Breast epithelium (tissue), 3 donors: ENCODE measurements at regions not wholly inside any gene's neighbourhood (a gene's known extent, or its start where the extent isn't known, plus 50 kb on each side); places are given as distances from the start of the nearest gene placed in this dataset.

Experiments
- CTCF ChIP-seq, 3 donors: fragments of 450-650 bp; IDR thresholded peaks; one replicate each; pipeline ENCODE4 v1.5.1; 2016 to 2017; ENCODE audit warnings: antibody characterized with exemption in 3 of 3, mild to moderate bottlenecking in 3 of 3, moderate library complexity in 3 of 3
- POLR2A ChIP-seq: fragments of 450-650 bp; IDR thresholded peaks from one replicate; pipeline ENCODE4 v1.6.1; 2016; ENCODE audit warnings: antibody characterized with exemption, mild to moderate bottlenecking, moderate library complexity
- POLR2AphosphoS5 ChIP-seq, 3 donors: sonication (generic); formaldehyde crosslinking; IDR thresholded peaks; one replicate each; pipeline ENCODE4 v1.6.1; 2017; ENCODE audit warnings: antibody characterized with exemption in 3 of 3

GRCh38 chr5:60415443-60415842 is 284.5 kb downstream of the DEPDC1B start:
- TF ChIP-seq CTCF (IDR thresholded peaks at IDR 0.05) (no peak), POLR2A (no peak), POLR2AphosphoS5 (IDR thresholded peaks at IDR 0.05) (no peak)
